ENCODE measurements at regions not wholly inside any gene's neighbourhood (a gene's known extent, or its start where the extent isn't known, plus 50 kb on each side); places are given as distances from the start of the nearest gene placed in this dataset.
A peak's percentile ranks its signal among the peaks of the same experiment; 100 is the strongest.

- DNase-seq (peak in 4 of 35 experiments; percentile 3 to 63 (median 8)), ATAC-seq (replicated peaks in 1 of 4) (peak; percentile 33 to 76 (median 50))
- peaks cover 0 to 11% (median 0%) of the 10 kb centered on the region in 3 donors for H3K9me3 Mint-ChIP-seq
- no peaks in the 10 kb centered on the region for H3K9me3 ChIP-seq
- H3K27ac Mint-ChIP-seq = peak overlapping the region; percentile 68 to 93
- H3K4me3 Mint-ChIP-seq = peak overlapping the region; percentile 14 to 51 (median 26)
- no peaks in the 10 kb centered on the region for H3K27me3 ChIP-seq (replicated peaks in 1 of 2; ENCODE audit: control insufficient read depth in 2 of 2, extremely low read depth in 1 of 2, insufficient read depth in 2 of 2, low read length in 1 of 2)
- H3K4me3 ChIP-seq (ENCODE audit: control insufficient read depth in 1 of 2, extremely low read depth in 1 of 2, low read length in 1 of 2) = no peak overlapping the region
- CTCF ChIA-PET = interaction anchor here (0.6 to 1.5 kb wide), 3 partner anchors 18 to 26 kb away, joined by 3 to 4 read pairs (median 4); no protein-coding TSS in a partner anchor
- POLR2A ChIA-PET = interaction anchor here (0.6 to 2.9 kb wide), 6 partner anchors 22 to 295 kb away, joined by 3 to 15 read pairs (median 4); partner anchors contain the start of gene PTGER4 (in 1 of the 2)
- 80% methylated on average over 1 of the region's 3 CpGs for WGBS (ENCODE audit: insufficient coverage)
- H3K36me3 ChIP-seq (ENCODE audit: control insufficient read depth in 2 of 2, extremely low read depth in 1 of 2, insufficient read depth in 1 of 2, low read length in 1 of 2) = no peaks in the 10 kb centered on the region
- H3K27me3 Mint-ChIP-seq = no peaks in the 10 kb centered on the region
- H3K27ac ChIP-seq (ENCODE audit: low read length) = peak overlapping the region; percentile 45
- H3K4me1 ChIP-seq (ENCODE audit: control insufficient read depth in 1 of 2, extremely low read depth in 1 of 2, insufficient read depth in 2 of 2, low read length in 2 of 2) = peaks cover 26 to 32% of the 10 kb centered on the region in 2 experiments
- peaks cover 42 to 78% (median 69%) of the 10 kb centered on the region in 3 donors for H3K4me1 Mint-ChIP-seq
- H3K36me3 Mint-ChIP-seq = peaks cover 3% of the 10 kb centered on the region
Observed at GRCh38 chr5:40383749-40384651, 295.7 kb upstream of the PTGER4 start.

- ATAC-seq (replicated peaks in 1 of 4) = no peak
Observed at GRCh38 chr5:40381676-40382363, 297.9 kb upstream of the PTGER4 start.

GRCh38 chr5:40381016-40381415 is 298.7 kb upstream of the PTGER4 start:
- Mint-ChIP-seq H3K9me3 (peaks cover 0 to 11% (median 0%) of the 10 kb centered on the region in 3 donors), H3K4me3 (no peak overlapping the region), H3K4me1 (peaks cover 52 to 80% (median 70%) of the 10 kb centered on the region in 3 donors)

More at GRCh38 chr5:40381676-40382363, 297.9 kb upstream of the PTGER4 start:
- Histone ChIP-seq H3K36me3 (ENCODE audit: control insufficient read depth in 2 of 2, extremely low read depth in 1 of 2, insufficient read depth in 1 of 2, low read length in 1 of 2) (no peaks in the 10 kb centered on the region), H3K27ac (ENCODE audit: low read length) (no peak overlapping the region), H3K4me3 (ENCODE audit: control insufficient read depth in 1 of 2, extremely low read depth in 1 of 2, low read length in 1 of 2) (no peak overlapping the region), H3K9me3 (no peaks in the 10 kb centered on the region), H3K27me3 (replicated peaks in 1 of 2; ENCODE audit: control insufficient read depth in 2 of 2, extremely low read depth in 1 of 2, insufficient read depth in 2 of 2, low read length in 1 of 2) (no peaks in the 10 kb centered on the region), H3K4me1 (ENCODE audit: control insufficient read depth in 1 of 2, extremely low read depth in 1 of 2, insufficient read depth in 2 of 2, low read length in 2 of 2) (peaks cover 28 to 34% of the 10 kb centered on the region in 2 experiments)
- Mint-ChIP-seq H3K36me3 (peaks cover 5% of the 10 kb centered on the region), H3K4me1 (peaks cover 56 to 82% (median 74%) of the 10 kb centered on the region in 3 donors), H3K9me3 (peaks cover 0 to 11% (median 0%) of the 10 kb centered on the region in 3 donors), H3K4me3 (no peak overlapping the region), H3K27me3 (no peaks in the 10 kb centered on the region), H3K27ac (peak overlapping the region; percentile 70)
- DNase-seq = no peak
- WGBS (ENCODE audit: insufficient coverage) = no CpG with 5 or more reads among the region's 4 CpGs
- ChIA-PET CTCF (no interaction called here), POLR2A (no interaction called here)

GRCh38 chr5:40378396-40379177 is 301.1 kb upstream of the PTGER4 start:
- Mint-ChIP-seq H3K36me3 (peaks cover 5% of the 10 kb centered on the region), H3K9me3 (peaks cover 0 to 11% (median 0%) of the 10 kb centered on the region in 3 donors), H3K4me3 (peak overlapping the region; percentile 5 to 41 (median 31)), H3K27me3 (no peaks in the 10 kb centered on the region), H3K4me1 (peaks cover 28 to 57% (median 47%) of the 10 kb centered on the region in 3 donors), H3K27ac (peak overlapping the region; percentile 82 to 90)
- ChIA-PET CTCF (interaction anchor here (0.7 to 1.0 kb wide), 6 partner anchors 11 to 307 kb away, joined by 3 to 5 read pairs (median 4); no protein-coding TSS in a partner anchor), POLR2A (interaction anchor here (0.6 to 1.7 kb wide), 6 partner anchors 27 to 455 kb away, joined by 3 to 15 read pairs (median 4); no protein-coding TSS in a partner anchor)
- no peaks in the 10 kb centered on the region for H3K27me3 ChIP-seq (replicated peaks in 1 of 2; ENCODE audit: control insufficient read depth in 2 of 2, extremely low read depth in 1 of 2, insufficient read depth in 2 of 2, low read length in 1 of 2)
- ATAC-seq (replicated peaks in 1 of 4) (peak in 3 of 4 experiments; percentile 27 to 81 (median 54)), DNase-seq (peak in 1 of 35 experiments; percentile 64)
- peak overlapping the region; percentile 39 for H3K27ac ChIP-seq (ENCODE audit: low read length)
- no peaks in the 10 kb centered on the region for H3K9me3 ChIP-seq
- WGBS (ENCODE audit: insufficient coverage) = 0% methylated on average over 1 of the region's 6 CpGs
- peaks cover 0 to 2% of the 10 kb centered on the region in 2 donors for H3K36me3 ChIP-seq (ENCODE audit: control insufficient read depth in 2 of 2, extremely low read depth in 1 of 2, insufficient read depth in 1 of 2, low read length in 1 of 2)
- peaks cover 9 to 11% of the 10 kb centered on the region in 2 experiments for H3K4me1 ChIP-seq (ENCODE audit: control insufficient read depth in 1 of 2, extremely low read depth in 1 of 2, insufficient read depth in 2 of 2, low read length in 2 of 2)
- no peak overlapping the region for H3K4me3 ChIP-seq (ENCODE audit: control insufficient read depth in 1 of 2, extremely low read depth in 1 of 2, low read length in 1 of 2)

More at GRCh38 chr5:40381016-40381415, 298.7 kb upstream of the PTGER4 start:
- Mint-ChIP-seq H3K27ac (peak overlapping the region; percentile 36 to 70), H3K36me3 (peaks cover 5% of the 10 kb centered on the region), H3K27me3 (no peaks in the 10 kb centered on the region)
- Histone ChIP-seq H3K4me3 (ENCODE audit: control insufficient read depth in 1 of 2, extremely low read depth in 1 of 2, low read length in 1 of 2) (no peak overlapping the region), H3K27ac (ENCODE audit: low read length) (no peak overlapping the region), H3K27me3 (replicated peaks in 1 of 2; ENCODE audit: control insufficient read depth in 2 of 2, extremely low read depth in 1 of 2, insufficient read depth in 2 of 2, low read length in 1 of 2) (no peaks in the 10 kb centered on the region), H3K36me3 (ENCODE audit: control insufficient read depth in 2 of 2, extremely low read depth in 1 of 2, insufficient read depth in 1 of 2, low read length in 1 of 2) (no peaks in the 10 kb centered on the region), H3K9me3 (no peaks in the 10 kb centered on the region), H3K4me1 (ENCODE audit: control insufficient read depth in 1 of 2, extremely low read depth in 1 of 2, insufficient read depth in 2 of 2, low read length in 2 of 2) (peaks cover 23 to 29% of the 10 kb centered on the region in 2 experiments)
- CTCF ChIA-PET = interaction anchor here in 1 of 2 donors (0.6 kb wide), 1 partner anchor 14 kb away, joined by 3 read pairs; no protein-coding TSS in a partner anchor
- no CpG with 5 or more reads among the region's 4 CpGs for WGBS (ENCODE audit: insufficient coverage)
- DNase-seq (no peak), ATAC-seq (replicated peaks in 1 of 4) (no peak)
- POLR2A ChIA-PET = no interaction called here

- Mint-ChIP-seq H3K27ac (no peak overlapping the region), H3K4me3 (no peak overlapping the region), H3K36me3 (peaks cover 5% of the 10 kb centered on the region), H3K9me3 (peaks cover 0 to 11% (median 0%) of the 10 kb centered on the region in 3 donors), H3K27me3 (no peaks in the 10 kb centered on the region), H3K4me1 (peaks cover 21 to 38% (median 28%) of the 10 kb centered on the region in 3 donors)
- POLR2A ChIA-PET = interaction anchor here in 1 of 2 donors (1.4 kb wide), 1 partner anchor 34 kb away, joined by 3 read pairs; no protein-coding TSS in a partner anchor
- WGBS (ENCODE audit: insufficient coverage) = no CpG with 5 or more reads among the region's 1 CpG
- CTCF ChIA-PET = no interaction called here
- ATAC-seq (replicated peaks in 1 of 4) (no peak), DNase-seq (no peak)
- no peak overlapping the region for H3K27ac ChIP-seq (ENCODE audit: low read length)
- H3K4me1 ChIP-seq (ENCODE audit: control insufficient read depth in 1 of 2, extremely low read depth in 1 of 2, insufficient read depth in 2 of 2, low read length in 2 of 2) = peaks cover 2 to 11% of the 10 kb centered on the region in 2 experiments
- H3K4me3 ChIP-seq (ENCODE audit: control insufficient read depth in 1 of 2, extremely low read depth in 1 of 2, low read length in 1 of 2) = no peak overlapping the region
- H3K36me3 ChIP-seq (ENCODE audit: control insufficient read depth in 2 of 2, extremely low read depth in 1 of 2, insufficient read depth in 1 of 2, low read length in 1 of 2) = peaks cover 0 to 2% of the 10 kb centered on the region in 2 donors
- no peaks in the 10 kb centered on the region for H3K9me3 ChIP-seq
- H3K27me3 ChIP-seq (replicated peaks in 1 of 2; ENCODE audit: control insufficient read depth in 2 of 2, extremely low read depth in 1 of 2, insufficient read depth in 2 of 2, low read length in 1 of 2) = no peaks in the 10 kb centered on the region
Observed at GRCh38 chr5:40376566-40376965, 303.1 kb upstream of the PTGER4 start.

Data from T-cell (primary cell).